NCI-H82 treated with DMSO at 0.1 percent for 48 hours (cell line): ENCODE measurements at regions not wholly inside any gene's neighbourhood (a gene's known extent, or its start where the extent isn't known, plus 50 kb on each side); places are given as distances from the start of the nearest gene placed in this dataset.

ENCODE experiments used
- DNase-seq: peaks from one replicate; lab custom pipeline; 2025; ENCODE audit not compliant: unreplicated experiment; lab: John Stamatoyannopoulos, UW

DNA sequence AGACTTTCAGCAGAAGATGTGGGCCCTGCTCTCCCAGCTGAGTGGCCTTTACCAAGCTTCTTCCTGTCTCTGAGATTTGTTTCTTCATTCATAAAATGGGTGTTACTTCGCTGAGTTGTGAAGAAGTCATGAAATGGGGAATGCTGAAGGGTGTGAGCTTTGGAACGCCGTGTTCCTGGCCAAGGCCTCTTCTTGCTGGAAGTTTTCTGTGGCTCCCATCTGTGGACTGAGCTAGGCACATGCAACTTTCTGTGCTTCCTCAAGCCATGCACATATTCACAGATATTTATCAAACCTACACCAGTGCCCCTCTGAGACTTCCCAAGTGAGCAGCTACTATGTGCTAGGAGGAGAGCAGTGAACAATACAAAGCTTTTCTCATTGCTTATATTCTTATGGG lies 106.3 kb upstream of the JUN start:
- no peak for DNase-seq

DNA sequence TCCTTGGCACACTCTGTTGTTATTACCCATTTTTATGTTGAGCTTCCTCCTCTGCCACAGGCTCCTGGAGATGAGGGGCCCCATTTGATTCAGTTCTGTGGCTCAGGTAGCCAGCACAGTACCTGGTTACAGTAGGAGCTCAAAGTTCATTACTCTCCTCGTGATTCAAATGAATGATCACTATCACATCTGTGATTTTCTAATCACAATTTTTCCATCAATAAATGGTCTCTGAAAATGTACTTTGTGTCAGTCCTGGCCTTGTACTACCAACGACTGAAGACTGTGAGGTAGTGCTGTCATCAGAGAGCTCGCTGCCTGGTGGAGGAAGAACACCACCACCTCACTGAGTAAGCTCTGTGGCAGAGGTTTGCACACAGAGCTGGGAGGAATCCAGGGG lies 106.8 kb upstream of the JUN start:
- DNase-seq = no peak

DNA sequence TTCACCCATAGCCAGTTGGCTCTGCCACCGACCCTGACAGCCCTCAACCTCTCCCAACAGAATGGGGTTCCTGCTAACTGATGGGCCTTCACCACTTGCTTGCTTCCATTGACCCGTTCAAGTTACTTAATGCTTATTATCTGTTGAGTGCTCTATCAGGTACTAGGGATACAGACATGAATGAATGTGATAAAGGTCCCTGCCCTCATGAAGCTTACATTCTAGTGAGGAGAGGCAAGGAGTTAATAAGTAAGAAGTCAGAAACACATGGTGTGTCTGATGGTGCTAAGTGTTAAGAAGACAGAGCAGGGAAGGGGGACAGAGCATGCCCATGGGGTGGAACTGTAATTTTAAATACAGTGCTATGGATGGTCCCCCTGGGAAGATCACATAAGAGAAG lies 107.5 kb upstream of the JUN start:
- DNase-seq = no peak

DNA sequence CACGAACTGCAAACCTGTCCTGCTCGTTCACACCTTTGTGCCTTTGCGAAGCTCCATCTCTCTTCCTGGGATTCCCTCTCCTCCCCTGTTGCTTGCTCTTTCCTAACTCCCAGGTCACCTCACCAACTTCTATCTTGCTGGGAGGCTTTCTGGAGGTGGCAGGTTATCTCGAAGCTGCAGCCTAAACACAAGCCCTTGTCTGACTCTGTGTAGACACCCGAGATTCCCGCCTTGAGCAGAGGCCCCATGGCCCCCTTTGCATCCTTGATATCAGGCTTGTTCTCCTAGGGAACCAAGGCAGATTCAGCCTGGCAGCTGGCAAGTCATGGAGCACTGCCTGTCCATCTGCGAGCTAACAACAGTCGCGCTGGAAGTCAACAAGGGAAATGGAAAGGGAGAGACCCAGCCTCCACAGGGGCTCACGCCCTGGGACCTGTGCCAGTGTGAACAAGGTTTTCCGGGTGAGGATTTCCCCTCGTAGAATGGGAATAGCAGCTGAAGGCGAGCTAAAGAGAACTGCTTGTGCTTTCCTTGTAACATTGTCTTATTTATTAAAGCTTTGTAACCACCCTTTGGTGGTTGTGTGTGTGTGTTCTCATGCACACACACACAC lies 109.5 kb upstream of the JUN start:
- no peak for DNase-seq

DNA sequence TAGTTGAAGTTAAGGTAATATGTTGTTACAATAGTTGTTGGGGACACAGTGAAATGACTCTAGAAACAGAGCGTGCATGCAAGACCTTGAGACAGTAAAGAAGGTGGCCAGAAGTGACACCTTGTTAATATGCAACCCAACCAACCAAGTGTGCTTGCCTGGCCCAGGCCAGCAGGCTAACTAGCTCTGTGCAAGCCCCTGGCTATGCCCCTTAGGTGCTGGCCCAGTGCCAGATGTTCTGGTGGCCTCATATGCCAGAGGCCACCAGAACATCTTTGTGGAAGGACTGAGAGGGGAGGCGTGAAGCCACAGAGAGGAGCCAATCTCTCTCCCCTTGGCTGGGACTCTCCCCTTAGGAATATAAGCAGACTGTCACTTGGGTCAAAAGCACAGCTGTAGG lies 111.2 kb upstream of the JUN start:
- DNase-seq = no peak

DNA sequence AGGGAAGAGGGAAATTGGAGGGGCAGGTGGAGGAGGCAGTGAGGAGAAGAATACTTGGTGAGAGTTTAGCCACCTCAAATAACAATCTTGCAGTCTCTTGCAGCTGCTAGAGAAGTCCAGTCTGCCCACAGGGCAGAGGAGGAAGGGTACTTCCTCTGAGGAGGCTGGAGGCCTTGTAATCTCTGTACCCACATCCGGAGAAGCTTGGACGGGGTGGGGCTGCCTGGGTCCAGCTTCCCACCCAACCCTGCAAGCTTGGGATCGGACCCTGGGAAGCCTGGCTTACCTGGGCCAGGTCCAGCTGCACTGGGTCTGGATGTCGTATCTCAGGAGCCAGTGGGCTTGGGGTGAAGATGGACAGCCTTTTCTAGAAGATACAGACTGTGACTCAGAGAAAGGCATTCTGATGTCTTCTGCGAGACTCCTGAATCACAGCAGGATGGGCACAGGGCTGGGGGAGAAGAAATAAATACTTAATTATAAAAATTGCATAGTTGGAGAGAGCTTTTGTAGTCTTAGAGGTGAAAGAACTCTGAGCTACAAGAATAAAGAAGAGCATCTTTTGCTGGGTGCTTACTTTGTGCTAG lies 111.8 kb upstream of the JUN start:
- DNase-seq = no peak

DNA sequence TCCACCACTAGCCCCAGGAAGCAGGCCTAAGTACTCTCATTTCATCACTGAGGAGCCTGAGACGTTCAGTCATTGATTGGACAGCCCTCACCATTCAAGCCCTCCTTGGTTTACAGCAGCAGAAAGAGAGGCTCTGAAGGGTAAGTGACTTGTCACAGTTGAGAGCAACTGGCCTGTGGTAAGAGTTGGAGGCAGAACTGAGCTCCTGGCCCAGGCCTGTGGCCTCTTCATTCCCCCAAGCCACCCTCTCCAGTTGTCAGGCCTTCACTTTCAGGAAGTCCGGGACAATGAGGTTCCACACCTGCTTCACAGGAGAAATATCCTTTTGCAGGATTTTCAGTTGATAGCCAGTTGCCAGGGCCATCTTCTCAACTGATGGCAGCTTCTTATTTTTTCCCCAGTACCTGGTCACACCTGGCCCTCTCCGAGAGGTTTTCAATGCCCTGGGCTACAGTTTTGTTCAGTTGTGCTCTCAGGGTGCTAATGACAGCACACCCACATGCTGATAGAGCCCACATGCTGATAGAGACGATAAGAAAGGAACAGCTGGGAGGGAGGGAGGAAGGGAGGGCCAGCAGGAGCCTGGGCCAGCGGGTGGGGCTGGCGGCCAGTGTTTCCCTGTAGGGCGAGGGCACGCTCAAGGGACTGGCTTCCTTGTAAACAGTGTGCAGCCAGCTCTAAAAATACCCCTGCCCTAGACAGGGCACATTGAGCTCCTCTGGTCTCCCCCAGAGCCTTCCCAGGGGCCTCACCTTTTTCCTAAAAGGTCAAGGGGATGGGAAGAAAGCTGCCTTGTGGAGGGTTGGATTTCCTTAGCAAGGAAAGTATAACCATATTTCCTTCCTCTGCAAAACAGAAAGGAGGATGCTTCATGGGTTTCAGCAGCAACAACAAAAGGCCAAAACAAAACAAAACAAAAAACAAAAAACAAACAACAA lies 112.7 kb upstream of the JUN start:
- DNase-seq = no peak

DNA sequence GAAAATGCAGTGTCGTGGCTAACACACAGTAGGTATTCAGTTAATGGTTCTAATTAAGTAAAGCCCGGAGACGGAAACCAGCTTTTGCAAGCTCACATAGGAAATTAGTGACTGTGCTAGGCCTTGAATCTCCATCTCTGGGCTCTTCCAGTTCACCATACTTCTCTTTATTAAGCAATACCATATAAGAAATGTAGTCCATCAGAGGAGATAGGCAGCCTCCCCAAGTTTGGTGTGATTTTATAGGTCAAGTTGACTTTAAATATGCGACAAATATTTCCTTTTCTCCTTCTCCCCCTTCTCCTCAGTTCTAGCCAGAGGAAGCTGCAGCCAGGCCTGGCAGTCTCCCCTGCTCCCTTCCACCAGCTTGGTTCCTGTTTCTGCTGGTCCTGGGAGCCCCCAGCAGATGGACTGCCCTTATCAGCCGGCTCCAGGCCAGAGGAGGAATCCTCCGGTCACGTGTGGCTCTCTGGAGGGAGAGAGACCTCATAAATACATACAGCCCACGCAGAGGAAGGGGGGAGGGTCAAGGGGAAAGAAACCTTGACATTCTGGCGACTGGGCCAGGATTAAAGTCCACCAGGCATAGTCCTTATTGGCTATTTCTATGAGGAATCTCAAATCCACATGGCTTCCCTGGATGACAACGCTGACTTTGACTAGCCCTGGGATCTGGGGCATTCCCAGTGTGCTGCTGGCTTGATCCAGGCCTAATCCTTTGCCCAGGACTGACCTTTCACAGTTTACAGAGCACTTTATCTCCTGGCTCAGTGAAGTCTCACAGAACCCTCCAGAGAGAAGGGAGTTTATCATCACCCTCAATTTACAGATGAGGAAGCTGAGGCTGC lies 115.1 kb upstream of the JUN start:
- DNase-seq = no peak

DNA sequence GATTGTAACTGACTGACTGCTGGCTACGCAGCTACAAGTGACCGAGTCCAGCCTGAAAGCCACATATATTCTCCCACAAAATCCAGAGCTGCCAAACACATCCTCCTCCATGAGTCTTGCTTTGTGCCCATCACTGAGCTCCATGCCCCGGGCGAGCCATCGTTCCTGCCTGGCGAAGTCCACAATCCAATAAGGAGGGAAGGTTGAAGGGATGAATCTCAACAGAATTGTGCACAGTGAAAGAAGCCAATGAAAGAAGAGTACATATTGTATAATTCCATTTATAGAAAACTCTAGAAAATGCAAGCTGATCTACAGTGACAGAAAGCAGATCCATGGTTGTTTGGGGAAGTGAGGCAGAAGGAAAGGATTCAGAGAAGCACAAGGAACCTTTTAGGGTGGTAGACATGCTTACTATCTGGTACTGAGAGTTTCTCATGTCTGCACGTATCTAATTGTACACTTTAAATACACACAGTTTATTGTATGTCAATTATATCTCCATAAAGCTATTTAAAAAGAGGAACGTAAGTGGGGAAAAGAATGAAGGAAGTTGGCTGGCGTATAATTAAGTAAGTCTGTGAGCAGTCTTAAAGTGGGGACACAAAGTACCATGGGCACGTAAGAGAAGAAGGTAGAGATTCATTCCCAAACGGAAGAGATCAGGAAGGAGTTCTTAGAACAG lies 115.9 kb upstream of the JUN start:
- DNase-seq = no peak

DNA sequence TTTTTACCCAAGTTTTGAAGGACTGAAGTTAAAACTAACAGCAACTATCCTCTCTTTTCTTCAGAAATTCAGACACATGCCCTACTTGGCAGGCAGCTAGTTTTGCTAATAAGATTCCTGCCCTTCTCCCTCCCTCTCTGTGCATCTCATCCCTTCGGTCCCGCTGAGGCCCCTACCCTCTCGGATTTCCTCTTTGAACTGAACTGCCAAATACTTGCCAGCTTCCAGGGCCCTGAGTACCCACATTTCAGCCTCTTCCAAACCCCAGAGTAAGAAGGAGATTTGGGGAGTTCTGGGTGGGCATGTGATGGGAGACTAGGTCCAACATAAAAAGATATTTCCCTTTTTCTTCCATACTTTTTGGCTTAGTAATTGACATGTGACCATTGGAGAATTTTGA lies 116.5 kb upstream of the JUN start:
- no peak for DNase-seq

DNA sequence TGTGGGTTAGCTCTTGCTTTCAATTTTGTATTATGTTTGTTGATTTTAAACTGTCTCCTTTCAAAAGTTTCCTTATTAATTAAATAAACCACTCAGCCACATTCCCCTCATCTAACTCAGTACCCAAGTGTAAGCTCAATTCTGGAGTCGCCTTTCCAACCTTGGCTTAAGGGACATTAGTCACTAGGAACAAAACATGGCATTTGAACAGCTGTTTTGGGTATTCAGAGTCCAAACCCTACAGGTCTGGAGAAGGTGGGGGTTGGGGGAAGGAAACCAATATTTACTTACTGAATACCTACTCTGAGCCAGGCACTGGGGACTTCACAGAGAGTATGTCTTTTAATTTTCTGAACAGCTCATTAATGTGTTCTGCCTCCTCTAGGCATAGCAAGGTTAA lies 117.2 kb upstream of the JUN start:
- DNase-seq = no peak

DNA sequence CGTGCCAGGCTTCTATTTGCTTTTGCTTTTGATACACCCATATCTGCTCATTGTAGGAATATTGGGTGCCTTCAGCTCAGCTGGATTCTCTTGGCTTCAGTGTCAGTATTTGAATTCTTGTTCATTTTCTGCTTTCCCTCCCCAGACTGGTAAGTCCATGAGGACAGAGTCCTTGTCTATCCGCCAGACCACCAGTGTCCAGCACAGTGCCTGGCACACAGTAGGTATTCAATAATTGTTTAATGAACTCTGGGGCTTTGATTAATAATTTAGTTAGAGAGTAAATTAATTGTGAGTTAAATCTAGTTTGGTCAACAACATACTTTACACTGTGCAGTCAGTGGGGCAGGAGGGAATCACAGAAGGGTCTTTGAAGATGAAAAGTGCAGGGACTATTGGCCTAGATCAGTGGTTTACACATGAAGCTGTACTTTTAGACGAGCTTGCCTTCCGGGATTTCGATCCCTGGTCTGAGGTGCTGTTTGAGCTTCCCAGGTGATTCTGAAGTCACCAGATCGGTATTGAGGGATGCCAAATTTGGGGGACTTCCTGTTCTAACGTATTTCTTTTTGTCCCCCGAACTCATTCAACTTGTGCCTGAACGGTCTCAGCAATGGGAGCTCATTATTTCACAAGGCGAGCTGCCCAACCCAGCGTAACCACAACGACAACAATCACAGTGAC lies 119.1 kb upstream of the JUN start:
- no peak for DNase-seq

DNA sequence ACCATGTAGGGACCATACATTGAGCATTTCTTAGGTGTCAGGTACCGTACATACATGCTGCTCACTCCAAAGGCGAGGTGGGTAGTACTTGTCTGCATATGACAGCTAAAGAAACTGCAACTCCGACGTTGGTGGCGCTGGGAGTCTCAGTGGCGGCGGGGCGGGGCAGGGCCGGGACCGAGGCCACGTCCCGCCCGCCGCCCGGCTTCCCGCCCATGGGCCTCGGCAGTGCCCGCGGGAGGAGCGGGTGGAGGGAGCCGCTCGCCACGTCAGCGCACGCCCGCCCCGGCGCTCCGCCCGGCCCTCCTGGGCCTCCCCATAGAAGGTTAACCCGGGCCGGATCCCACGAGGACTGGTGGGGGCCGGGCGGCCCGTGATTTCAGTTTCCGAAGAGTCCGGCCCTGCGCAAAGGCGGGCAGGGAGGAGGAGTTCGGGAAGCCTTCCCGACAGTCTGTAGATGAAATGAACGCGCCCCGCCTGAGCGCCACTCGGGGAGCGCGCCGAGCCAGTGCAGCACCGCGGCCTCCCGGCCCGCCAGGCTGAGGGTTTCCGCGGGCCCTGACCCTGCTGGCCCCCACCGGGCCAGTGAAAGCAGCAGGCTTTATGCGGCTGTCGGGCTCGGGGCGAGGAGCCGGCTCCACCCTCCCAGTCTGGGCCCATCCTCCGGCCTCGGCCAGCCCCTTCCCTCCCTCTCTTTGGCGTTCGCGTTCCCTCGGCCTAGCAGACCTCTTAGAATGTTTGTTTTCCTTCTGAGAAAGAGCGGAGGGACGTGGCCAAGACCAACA lies 119.9 kb upstream of the JUN start:
- DNase-seq = no peak

DNA sequence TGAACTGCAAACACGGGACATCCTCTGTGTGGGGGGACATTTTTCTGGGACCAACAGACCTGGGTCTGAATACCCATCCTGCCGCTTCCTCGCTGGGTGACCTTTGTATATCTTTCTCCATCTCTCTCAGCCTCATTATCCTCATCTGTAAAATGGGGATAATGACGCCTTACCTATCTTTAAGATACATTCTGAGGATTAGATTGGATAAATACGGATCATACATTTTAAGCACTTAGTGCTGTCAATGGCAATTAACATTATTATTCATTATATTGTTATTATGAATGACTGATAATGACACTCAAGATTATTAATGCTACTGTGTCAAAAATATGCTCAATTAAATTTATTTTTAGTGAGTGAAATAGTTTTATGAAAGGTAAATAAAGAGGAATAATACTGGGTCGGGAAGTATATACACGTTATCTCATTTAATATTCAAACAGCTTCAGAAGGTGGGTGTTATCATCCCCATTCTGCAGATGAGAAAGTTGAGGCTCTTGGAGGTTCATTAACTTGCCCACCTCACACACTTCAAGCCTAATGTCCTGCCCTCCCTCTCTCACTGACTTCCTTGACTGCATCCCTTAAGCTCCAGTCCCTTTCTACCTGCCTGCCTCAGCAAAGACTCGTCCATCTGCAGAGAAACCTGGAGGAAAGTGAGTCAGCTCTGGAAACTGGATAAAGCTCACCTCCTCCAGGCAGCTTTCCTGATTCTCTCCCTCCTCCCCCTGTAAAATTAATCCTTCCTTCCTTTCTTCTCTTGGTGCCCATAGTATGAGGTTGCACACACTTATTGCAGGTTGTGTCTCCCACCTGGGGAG lies 120.7 kb upstream of the JUN start:
- no peak for DNase-seq

DNA sequence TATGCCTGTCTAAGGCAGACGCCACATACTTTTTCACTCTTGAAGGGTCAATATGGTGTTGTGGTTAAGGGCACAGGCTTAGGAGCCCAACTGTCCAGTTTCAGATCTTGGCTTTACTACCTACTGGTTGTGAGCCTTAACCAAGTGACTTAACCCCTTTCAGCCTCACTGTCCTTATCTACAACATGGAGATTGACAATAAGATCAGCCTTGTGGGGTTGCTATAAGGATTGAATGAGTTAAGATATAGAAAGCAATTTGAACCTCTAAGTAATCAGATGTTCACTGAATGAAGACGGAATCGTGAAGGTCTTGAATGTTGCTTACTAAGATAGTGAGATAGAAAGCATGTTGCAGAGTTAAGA lies 121.3 kb upstream of the JUN start:
- no peak for DNase-seq

DNA sequence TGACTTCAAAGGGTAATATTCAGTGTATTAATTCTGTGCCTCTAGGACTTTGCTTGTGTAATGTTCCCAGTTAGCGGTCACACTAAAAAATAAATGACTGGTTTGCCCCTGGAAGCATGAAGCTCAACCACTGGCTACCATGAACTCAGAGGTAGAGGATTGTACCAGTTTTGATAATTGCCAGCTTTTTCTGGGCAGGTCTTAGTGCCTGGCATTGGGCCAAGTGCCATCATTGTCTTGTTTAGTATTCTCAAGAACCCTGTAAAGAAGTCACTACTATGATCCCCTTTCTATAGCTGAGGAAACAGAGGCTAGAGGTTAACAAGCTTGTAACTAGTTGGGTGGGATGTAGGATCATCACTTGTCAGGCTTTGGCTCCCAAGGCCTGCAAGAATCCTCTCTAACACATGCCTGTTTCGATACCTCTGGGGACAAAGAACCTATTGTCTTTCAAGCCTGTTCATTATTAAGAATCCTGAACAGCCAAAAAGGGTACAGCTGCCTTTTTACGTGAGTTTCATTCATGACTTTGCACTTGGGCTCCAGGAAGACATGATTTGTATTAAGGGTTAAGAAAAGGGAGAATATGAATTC lies 121.9 kb upstream of the JUN start:
- no peak for DNase-seq

DNA sequence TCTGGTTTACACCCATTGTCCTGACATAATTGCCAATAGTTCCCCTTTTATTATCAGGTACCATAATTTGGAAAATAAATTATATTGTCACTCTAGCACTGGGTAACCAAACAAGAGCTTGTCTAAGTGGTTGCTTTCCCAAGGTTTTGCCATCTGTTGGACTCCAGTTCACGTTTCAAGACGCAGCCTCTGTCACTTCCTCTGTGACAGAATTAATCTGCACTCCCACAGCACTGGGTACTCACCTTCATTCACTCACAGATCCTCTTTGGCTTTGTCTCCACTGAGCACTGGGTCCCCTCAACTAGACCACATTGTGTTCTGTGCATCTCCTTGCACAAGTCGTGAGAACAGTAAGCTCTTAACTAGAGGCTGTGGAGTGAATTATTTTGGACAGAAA lies 123.6 kb upstream of the JUN start:
- peak; percentile 8 for DNase-seq
